KMS-11 (cell line): ENCODE measurements at regions not wholly inside any gene's neighbourhood (a gene's known extent, or its start where the extent isn't known, plus 50 kb on each side); places are given as distances from the start of the nearest gene placed in this dataset.

Experiments
- H2AFZ ChIP-seq: fragments of 200-600 bp; sonication (generic); 2 replicates; pipeline ENCODE4 v1.6.1; 2016; ENCODE audit warnings: antibody characterized with exemption, mixed run types, low read depth
- H3K27ac ChIP-seq: fragments of 200-600 bp; sonication (generic); 2 replicates; pipeline ENCODE4 v1.6.1; 2016; ENCODE audit warnings: mild to moderate bottlenecking, mixed run types
- H3K27me3 ChIP-seq: fragments of 200-600 bp; sonication (generic); 2 replicates; pipeline ENCODE4 v1.6.1; 2017; ENCODE audit warnings: mild to moderate bottlenecking, low read depth, mixed run types, moderate library complexity; ENCODE audit not compliant: insufficient read depth
- H3K36me3 ChIP-seq: fragments of 200-600 bp; sonication (generic); 2 replicates; pipeline ENCODE4 v1.6.1; 2017; ENCODE audit warnings: mild to moderate bottlenecking, mixed run types; ENCODE audit not compliant: insufficient read depth
- H3K4me1 ChIP-seq: fragments of 200-600 bp; sonication (generic); 2 replicates; pipeline ENCODE4 v1.6.1; 2016; ENCODE audit warnings: mild to moderate bottlenecking, low read depth, mixed run types; ENCODE audit not compliant: poor library complexity, severe bottlenecking
- H3K4me2 ChIP-seq: fragments of 200-600 bp; sonication (generic); 2 replicates; pipeline ENCODE4 v1.7.0; 2016; ENCODE audit warnings: mild to moderate bottlenecking, mixed run types
- H3K4me3 ChIP-seq: fragments of 200-600 bp; sonication (generic); IDR thresholded peaks from 2 replicates; pipeline ENCODE4 v1.6.1; 2017; ENCODE audit warnings: low read depth, low read length, mixed read lengths; ENCODE audit not compliant: insufficient read depth
- H3K79me2 ChIP-seq: fragments of 200-600 bp; sonication (generic); 2 replicates; pipeline ENCODE4 v1.6.1; 2016; ENCODE audit warnings: low read depth, mixed run types; ENCODE audit not compliant: insufficient read depth
- H3K9ac ChIP-seq: fragments of 200-600 bp; sonication (generic); 2 replicates; pipeline ENCODE4 v1.6.1; 2016; ENCODE audit warnings: mild to moderate bottlenecking, mixed run types
- H4K20me1 ChIP-seq: fragments of 200-600 bp; sonication (generic); 2 replicates; pipeline ENCODE4 v1.6.1; 2016; ENCODE audit warnings: mild to moderate bottlenecking, mixed run types; ENCODE audit not compliant: insufficient read depth
- TF ChIP-seq, protein P1 (sequence below): fragments of 200-600 bp; sonication (generic); conservative IDR thresholded peaks from 2 replicates; pipeline ENCODE4 v1.6.1; 2017; ENCODE audit warnings: low read depth, mild to moderate bottlenecking, antibody characterized with exemption, low read length, moderate library complexity, mixed read lengths

DNA sequence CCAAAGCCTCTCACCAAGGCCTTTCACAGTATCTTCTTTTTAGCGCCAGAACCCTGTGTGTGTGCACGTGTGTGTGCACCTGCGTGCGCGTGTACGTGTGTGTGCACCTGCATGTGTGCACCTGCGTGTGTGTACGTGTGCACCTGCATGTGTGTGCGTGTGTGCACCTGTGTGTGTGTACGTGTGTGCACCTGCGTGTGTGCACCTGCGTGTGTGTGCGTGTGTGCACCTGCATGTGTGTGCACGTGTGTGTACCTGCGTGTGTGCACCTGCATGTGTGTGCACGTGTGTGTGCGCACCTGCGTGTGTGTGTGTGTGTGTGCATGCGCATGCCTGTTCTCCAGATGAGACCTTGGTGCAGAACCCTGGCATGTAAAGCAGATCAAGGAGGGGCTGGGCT lies 131.4 kb upstream of the HDAC4 start:
- Histone ChIP-seq H3K4me2 (no peak overlapping the region), H3K4me1 (no peaks in the 10 kb centered on the region), H2AFZ (no peak overlapping the region), H3K36me3 (no peaks in the 10 kb centered on the region), H3K4me3 (no peak overlapping the region), H3K9ac (no peak overlapping the region), H3K27ac (no peak overlapping the region), H3K79me2 (no peaks in the 10 kb centered on the region), H4K20me1 (no peaks in the 10 kb centered on the region), H3K27me3 (peaks cover 2% of the 10 kb centered on the region; the same call in 1 of the 2 replicates)
- TF ChIP-seq, protein P1, sequence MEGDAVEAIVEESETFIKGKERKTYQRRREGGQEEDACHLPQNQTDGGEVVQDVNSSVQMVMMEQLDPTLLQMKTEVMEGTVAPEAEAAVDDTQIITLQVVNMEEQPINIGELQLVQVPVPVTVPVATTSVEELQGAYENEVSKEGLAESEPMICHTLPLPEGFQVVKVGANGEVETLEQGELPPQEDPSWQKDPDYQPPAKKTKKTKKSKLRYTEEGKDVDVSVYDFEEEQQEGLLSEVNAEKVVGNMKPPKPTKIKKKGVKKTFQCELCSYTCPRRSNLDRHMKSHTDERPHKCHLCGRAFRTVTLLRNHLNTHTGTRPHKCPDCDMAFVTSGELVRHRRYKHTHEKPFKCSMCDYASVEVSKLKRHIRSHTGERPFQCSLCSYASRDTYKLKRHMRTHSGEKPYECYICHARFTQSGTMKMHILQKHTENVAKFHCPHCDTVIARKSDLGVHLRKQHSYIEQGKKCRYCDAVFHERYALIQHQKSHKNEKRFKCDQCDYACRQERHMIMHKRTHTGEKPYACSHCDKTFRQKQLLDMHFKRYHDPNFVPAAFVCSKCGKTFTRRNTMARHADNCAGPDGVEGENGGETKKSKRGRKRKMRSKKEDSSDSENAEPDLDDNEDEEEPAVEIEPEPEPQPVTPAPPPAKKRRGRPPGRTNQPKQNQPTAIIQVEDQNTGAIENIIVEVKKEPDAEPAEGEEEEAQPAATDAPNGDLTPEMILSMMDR: no peak

DNA sequence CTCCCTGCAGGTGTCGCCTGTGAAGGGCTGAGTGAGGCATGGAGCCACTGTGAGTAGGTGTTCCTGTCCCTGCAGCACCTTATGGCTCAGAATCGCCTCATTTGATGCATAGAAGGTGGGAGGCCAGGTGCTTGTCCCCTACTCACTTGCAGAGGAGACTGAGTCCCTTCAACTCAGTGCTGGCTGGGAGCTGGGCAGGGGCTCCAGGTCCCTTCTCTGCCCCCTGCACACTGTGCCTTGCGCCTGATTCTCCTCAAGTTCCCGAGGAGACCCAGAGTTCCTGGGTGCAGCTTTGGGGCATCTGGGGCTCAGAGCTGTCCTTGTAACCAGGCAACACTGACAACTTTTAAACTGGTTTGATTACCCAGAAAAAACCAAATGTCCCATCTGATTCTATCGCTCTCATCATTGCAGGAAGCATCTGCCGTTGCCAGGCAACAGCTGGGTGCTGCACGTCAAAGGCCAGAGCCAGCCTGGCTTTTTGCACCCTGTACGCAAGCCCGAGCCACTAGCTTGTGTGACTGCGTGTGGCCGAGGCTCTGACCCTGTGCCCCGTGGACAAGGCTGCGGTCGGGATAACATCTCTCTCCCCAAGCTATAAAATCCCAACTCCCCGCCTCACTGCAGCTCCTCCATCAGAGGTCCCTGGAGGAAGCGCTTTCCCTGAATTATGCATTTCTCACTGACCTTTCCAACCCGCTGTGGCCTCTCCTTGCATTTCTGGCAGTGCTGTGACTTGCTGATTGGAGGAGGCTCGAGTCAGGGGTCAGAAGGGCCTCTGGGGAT lies 130.8 kb upstream of the HDAC4 start:
- H3K4me2 ChIP-seq: no peak overlapping the region
- TF ChIP-seq, protein P1: no peak
- no peak overlapping the region for H3K27ac ChIP-seq
- no peaks in the 10 kb centered on the region for H3K36me3 ChIP-seq
- no peaks in the 10 kb centered on the region for H3K79me2 ChIP-seq
- no peak overlapping the region for H2AFZ ChIP-seq
- no peaks in the 10 kb centered on the region for H3K4me1 ChIP-seq
- H3K4me3 ChIP-seq: no peak overlapping the region
- H3K9ac ChIP-seq: no peak overlapping the region
- H4K20me1 ChIP-seq: no peaks in the 10 kb centered on the region
- H3K27me3 ChIP-seq: peaks cover 2% of the 10 kb centered on the region; the same call in 1 of the 2 replicates

DNA sequence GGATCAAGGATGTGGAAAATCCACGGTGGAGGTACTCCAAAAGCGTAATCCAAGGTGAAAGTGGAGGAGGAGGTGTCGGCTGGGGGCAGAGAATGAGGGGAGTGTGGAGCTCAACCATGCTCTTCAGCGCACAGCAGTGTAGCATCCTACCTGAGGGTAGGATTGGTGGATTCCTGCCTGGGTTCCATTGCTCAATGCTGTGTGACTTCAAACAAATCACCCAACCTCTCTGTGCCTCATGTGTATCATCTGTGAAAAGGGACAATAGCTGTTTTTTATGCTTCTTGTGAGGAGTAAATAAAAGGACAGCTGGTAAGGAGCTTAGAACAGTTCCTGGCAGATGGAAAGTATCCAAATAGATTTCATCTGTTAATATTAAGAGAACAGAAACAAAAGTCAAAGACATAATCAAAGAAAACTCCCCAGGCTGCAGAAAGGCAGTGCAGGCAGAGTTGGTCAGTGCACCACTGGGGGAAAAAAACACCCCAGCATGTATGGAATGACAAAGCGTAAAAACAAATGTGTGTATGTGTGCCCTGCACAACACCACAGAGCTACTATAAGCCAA lies 130.0 kb upstream of the HDAC4 start:
- TF ChIP-seq, protein P1: no peak
- Histone ChIP-seq H3K27me3 (peaks cover 2% of the 10 kb centered on the region; the same call in 1 of the 2 replicates), H3K27ac (no peak overlapping the region), H3K9ac (no peak overlapping the region), H3K36me3 (no peaks in the 10 kb centered on the region), H3K4me3 (no peak overlapping the region), H3K4me1 (no peaks in the 10 kb centered on the region), H3K4me2 (no peak overlapping the region), H3K79me2 (no peaks in the 10 kb centered on the region), H2AFZ (no peak overlapping the region), H4K20me1 (no peaks in the 10 kb centered on the region)

DNA sequence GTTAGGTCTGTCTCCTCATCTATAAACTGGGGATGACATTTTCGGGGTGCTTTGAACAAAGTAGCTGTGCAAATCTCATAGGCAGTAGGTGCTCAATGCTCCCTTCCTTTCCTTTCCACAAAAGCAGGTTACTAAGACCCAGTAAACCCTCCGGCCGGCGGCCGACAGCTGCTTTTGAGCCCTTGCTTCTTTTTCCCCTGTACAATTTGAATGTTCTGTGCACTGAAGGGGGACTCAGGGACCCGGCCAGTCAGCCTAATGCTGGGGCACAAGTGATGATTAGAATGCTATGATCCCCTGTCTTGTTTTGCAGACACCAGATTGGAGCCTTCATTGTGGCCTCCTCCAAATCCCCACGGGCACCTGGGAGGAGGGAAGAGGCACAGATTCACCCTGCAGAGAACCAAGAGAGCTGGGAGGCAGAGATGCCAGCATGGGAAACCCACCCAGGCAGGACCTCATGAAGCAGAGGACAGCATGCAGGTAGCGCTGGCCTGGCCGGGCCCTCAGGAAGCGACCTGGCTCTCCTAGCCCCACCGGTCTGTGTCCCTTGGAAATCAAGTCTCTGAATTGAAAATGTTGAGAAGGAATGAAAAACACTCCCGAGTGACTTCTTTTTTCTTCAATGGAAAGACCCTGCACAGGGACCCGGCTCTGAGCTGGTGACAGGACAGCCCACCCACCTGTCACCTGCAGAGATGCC lies 128.6 kb upstream of the HDAC4 start:
- H3K27me3 ChIP-seq: peaks cover 5% of the 10 kb centered on the region; the same call in 1 of the 2 replicates
- TF ChIP-seq, protein P1: no peak
- H3K27ac ChIP-seq: no peak overlapping the region

More for the DNA sequence above, 128.6 kb upstream of the HDAC4 start:
- no peak overlapping the region for H3K4me3 ChIP-seq
- H3K79me2 ChIP-seq: no peaks in the 10 kb centered on the region
- no peaks in the 10 kb centered on the region for H3K36me3 ChIP-seq
- no peak overlapping the region for H2AFZ ChIP-seq
- H4K20me1 ChIP-seq: no peaks in the 10 kb centered on the region
- H3K9ac ChIP-seq: no peak overlapping the region
- H3K4me2 ChIP-seq: no peak overlapping the region
- no peaks in the 10 kb centered on the region for H3K4me1 ChIP-seq
